Heart right ventricle (tissue), 16 donors: ENCODE measurements at regions not wholly inside any gene's neighbourhood (a gene's known extent, or its start where the extent isn't known, plus 50 kb on each side); places are given as distances from the start of the nearest gene placed in this dataset.

Experiments
- ATAC-seq, 8 donors: fragments of 200-7000 bp; cut with Tn5 transposase; one replicate each; pipeline ENCODE4 v1.9.1; 2020; ENCODE audit warnings: mild to moderate bottlenecking in 8 of 8, moderate library complexity in 8 of 8, moderate number of reproducible peaks in 1 of 8
- DNase-seq, 2 donors: peaks; one replicate each; pipeline ENCODE4 v3.0.0-alpha.2; 2020
- H3K27ac ChIP-seq, 10 donors: fragments of 200-600 bp; sonication (generic) in 2 of 10; one replicate each; pipeline versions ENCODE4 v1.5.0 to v1.8.0; 2020 to 2022; ENCODE audit warnings: mild to moderate bottlenecking in 3 of 10
- H3K27me3 ChIP-seq, 7 donors: fragments of 200-600 bp; one replicate each; pipeline ENCODE4 v1.8.0; 2021 to 2022; ENCODE audit warnings: mild to moderate bottlenecking in 2 of 7
- H3K36me3 ChIP-seq, 9 donors: fragments of 200-600 bp; sonication (generic) in 1 of 9; one replicate each; pipeline versions ENCODE4 v1.5.0 to v1.8.0; 2020 to 2022; ENCODE audit warnings: mild to moderate bottlenecking in 2 of 9
- H3K4me1 ChIP-seq, 9 donors: fragments of 200-600 bp; sonication (generic) in 1 of 9; one replicate each; pipeline versions ENCODE4 v1.5.0 to v1.8.0; 2020 to 2022; ENCODE audit warnings: mild to moderate bottlenecking in 4 of 9
- H3K4me3 ChIP-seq, 10 donors: fragments of 200-600 bp; sonication (generic) in 2 of 10; one replicate each; pipeline versions ENCODE4 v1.5.0 to v1.8.0; 2020 to 2022; ENCODE audit warnings: mild to moderate bottlenecking in 7 of 10, moderate library complexity in 2 of 10
- H3K9me3 ChIP-seq, 11 donors: fragments of 200-600 bp in 10 of 11; sonication (generic) in 2 of 11; one replicate each; pipeline versions ENCODE4 v1.5.0 to v1.8.0; 2013 to 2022; ENCODE audit warnings: mild to moderate bottlenecking in 2 of 11, control low read depth in 1 of 11, moderate library complexity in 1 of 11
- CTCF ChIP-seq, 9 donors: fragments of 200-600 bp; sonication (generic) in 2 of 9; IDR thresholded peaks; one replicate each; pipeline versions ENCODE4 v1.5.0 to v1.8.0; 2021 to 2022; ENCODE audit warnings: antibody characterized with exemption in 9 of 9, mild to moderate bottlenecking in 5 of 9, moderate library complexity in 1 of 9
- WGBS, 2 donors: extraction: QIAGEN DNeasy Blood & Tissue Kit; methylation state at CpG; one replicate each; pipeline ENCODE4 v1.1.7; 2013; ENCODE audit warnings: inconsistent platforms in 1 of 2; 5-methylcytosine and 5-hydroxymethylcytosine counted together
- intact Hi-C, 10 donors: fragments of 100-400 bp; cut with DNase I; formaldehyde crosslinking; loops; one replicate each; pipeline versions ENCODE4 v1.11.1 to v1.14.2; 2022
- donor health status: Arrhythmogenic right ventricular cardiomyopathy.
- donor health status: ischemic (EF 13 %, LVEDD 7.1; RV severe dilation, severe dysfunction).
- donor health status: healthy with polysubstance abuse.
- donor health status: DM: no; HTN: yes; CAD: no.
- donor health status: DM: no; HTN: no; CAD: no.
- donor health status: ischemic (EF 25% LVEDD 6.9; RV normal size, moderate dysfunction).
- donor health status: ischemic (EF 25% LVEDD 5.7; RV mildly dilated, moderate dysfunction).
- donor health status: healthy.
- donor health status: DM: yes; HTN: yes; CAD: no.
- donor health status: Ischemic cardiomyopathy.
- donor health status: ischemic (EF 35%, LVEDD 5.7; RV mildly dilated, moderate dysfunction).
- donor health status: nonischemic (EF 11% LVEDD 7.7; RV severe dilation, severe dysfunction).
- donor health status: DM: yes; HTN: yes; CAD: no.
- donor health status: PGD.
- donor health status: ischemic (EF 29% LVEDD 5.4; RV normal size, mild dysfunction).
- donor health status: nonischemic (EF 23%, LVEDD 6.1; RV moderate dilation, normal function).

- Histone ChIP-seq H3K9me3 (no peaks in the 10 kb centered on the region), H3K27ac (no peak overlapping the region), H3K36me3 (no peaks in the 10 kb centered on the region), H3K4me1 (peaks cover 0 to 45% (median 10%) of the 10 kb centered on the region in 9 donors), H3K27me3 (no peaks in the 10 kb centered on the region), H3K4me3 (no peak overlapping the region)
- TF ChIP-seq CTCF (IDR thresholded peaks at IDR 0.05), result no peak
- intact Hi-C loops, result loop anchor here in 3 of 10 donors (10.0 kb wide), 3 partner anchors 79 to 591 kb away; partner anchors contain the start of gene TNFSF4 (in 1 of the 3)
- DNase-seq (no peak), ATAC-seq (peak in 1 of 8 donors; percentile 61)
Measured at GRCh38 chr1:172823534-172823933, 164.6 kb downstream of the FASLG start.

GRCh38 chr1:172824209-172824608 lies 165.3 kb downstream of the FASLG start:
- DNase-seq (no peak), ATAC-seq (no peak)
- Histone ChIP-seq H3K27ac (no peak overlapping the region), H3K4me3 (no peak overlapping the region), H3K4me1 (peaks cover 0 to 39% (median 7%) of the 10 kb centered on the region in 9 donors), H3K27me3 (no peaks in the 10 kb centered on the region), H3K9me3 (no peaks in the 10 kb centered on the region), H3K36me3 (no peaks in the 10 kb centered on the region)
- TF ChIP-seq CTCF (IDR thresholded peaks at IDR 0.05), result no peak
- 82 to 86% methylated on average over 3 of the region's 3 CpGs for WGBS, 2 donors
- intact Hi-C loops, result loop anchor here in 5 of 10 donors (2.0 to 10.0 kb wide), 5 partner anchors 79 to 591 kb away; partner anchors contain the start of gene TNFSF4 (in 1 of the 5)

GRCh38 chr1:172826096-172826741 lies 167.3 kb downstream of the FASLG start:
- Histone ChIP-seq H3K36me3 (no peaks in the 10 kb centered on the region), H3K4me1 (peaks cover 0 to 33% (median 7%) of the 10 kb centered on the region in 9 donors), H3K27ac (peak overlapping the region; percentile 9 to 66 (median 55)), H3K27me3 (no peaks in the 10 kb centered on the region), H3K4me3 (peak overlapping the region in 4 of 10 donors; percentile 13 to 32 (median 22)), H3K9me3 (no peaks in the 10 kb centered on the region)
- DNase-seq, result peak in 1 of 2 donors; percentile 23
- 37 to 44% methylated on average over 10 of the region's 10 CpGs for WGBS, 2 donors
- peak; percentile 36 to 77 (median 66) for TF ChIP-seq CTCF (IDR thresholded peaks at IDR 0.05)
- ATAC-seq, result peak in 7 of 8 donors; percentile 79 to 93 (median 85)
- intact Hi-C loops, result loop anchor here in 8 of 10 donors (1.0 to 10.0 kb wide), 10 partner anchors 79 to 589 kb away; partner anchors contain the start of gene TNFSF4 (in 1 of the 8)

- DNase-seq (no peak), ATAC-seq (no peak)
- Histone ChIP-seq H3K4me3 (no peak overlapping the region), H3K27me3 (no peaks in the 10 kb centered on the region), H3K4me1 (peaks cover 0 to 26% (median 7%) of the 10 kb centered on the region in 9 donors), H3K36me3 (no peaks in the 10 kb centered on the region), H3K27ac (peak overlapping the region in 1 of 10 donors; percentile 56), H3K9me3 (no peaks in the 10 kb centered on the region)
- intact Hi-C loops, result loop anchor here in 7 of 10 donors (2.0 to 10.0 kb wide), 7 partner anchors 80 to 588 kb away; partner anchors contain the start of gene TNFSF4 (in 1 of the 7)
- WGBS, 2 donors, result 83 to 90% methylated on average over 1 of the region's 1 CpG
- TF ChIP-seq CTCF (IDR thresholded peaks at IDR 0.05), result no peak
Measured at GRCh38 chr1:172827301-172827700, 168.4 kb downstream of the FASLG start.
